ENCODE measurements at regions not wholly inside any gene's neighbourhood (a gene's known extent, or its start where the extent isn't known, plus 50 kb on each side); places are given as distances from the start of the nearest gene placed in this dataset.

- no peak; the same call in 2 of the 3 replicates for ATAC-seq
- no peak overlapping the region for H3K27ac ChIP-seq (ENCODE audit: low read depth)
- peaks cover 28% of the 10 kb centered on the region for H3K27me3 ChIP-seq (ENCODE audit: insufficient read depth)
- 0 out of 2 replicates have a peak overlapping the region, but pooled peaks have one; percentile 69 for H2AFZ ChIP-seq
- H4K20me1 ChIP-seq (replicated peaks; ENCODE audit: insufficient read depth): no peaks in the 10 kb centered on the region
- no peak overlapping the region for H3K27ac Mint-ChIP-seq
- no peaks in the 10 kb centered on the region for H3K79me2 ChIP-seq (replicated peaks; ENCODE audit: insufficient read depth)
- no peaks in the 10 kb centered on the region for H3F3A ChIP-seq (replicated peaks; ENCODE audit: low read depth)
- peaks cover 2% of the 10 kb centered on the region; the same call in 1 of the 3 replicates for H3K9me3 Mint-ChIP-seq
- no peaks in the 10 kb centered on the region for H3K9me2 ChIP-seq (ENCODE audit: insufficient read depth)
- no peaks in the 10 kb centered on the region for H3K27me3 Mint-ChIP-seq (ENCODE audit: insufficient read depth, low read depth, poor library complexity)
- H3K36me3 ChIP-seq (ENCODE audit: insufficient read depth): no peaks in the 10 kb centered on the region
- no peak for DNase-seq (ENCODE audit: low spot score)
- TF ChIP-seq REST (IDR thresholded peaks at IDR 0.05; ENCODE audit: unreplicated experiment) (no peak), JUNB (IDR thresholded peaks at IDR 0.05; ENCODE audit: unreplicated experiment) (no peak), ZNF331 (CRISPR knock-in tag; IDR thresholded peaks at IDR 0.05; ENCODE audit: low read depth) (no peak)
- TF ChIP-seq, protein P1, sequence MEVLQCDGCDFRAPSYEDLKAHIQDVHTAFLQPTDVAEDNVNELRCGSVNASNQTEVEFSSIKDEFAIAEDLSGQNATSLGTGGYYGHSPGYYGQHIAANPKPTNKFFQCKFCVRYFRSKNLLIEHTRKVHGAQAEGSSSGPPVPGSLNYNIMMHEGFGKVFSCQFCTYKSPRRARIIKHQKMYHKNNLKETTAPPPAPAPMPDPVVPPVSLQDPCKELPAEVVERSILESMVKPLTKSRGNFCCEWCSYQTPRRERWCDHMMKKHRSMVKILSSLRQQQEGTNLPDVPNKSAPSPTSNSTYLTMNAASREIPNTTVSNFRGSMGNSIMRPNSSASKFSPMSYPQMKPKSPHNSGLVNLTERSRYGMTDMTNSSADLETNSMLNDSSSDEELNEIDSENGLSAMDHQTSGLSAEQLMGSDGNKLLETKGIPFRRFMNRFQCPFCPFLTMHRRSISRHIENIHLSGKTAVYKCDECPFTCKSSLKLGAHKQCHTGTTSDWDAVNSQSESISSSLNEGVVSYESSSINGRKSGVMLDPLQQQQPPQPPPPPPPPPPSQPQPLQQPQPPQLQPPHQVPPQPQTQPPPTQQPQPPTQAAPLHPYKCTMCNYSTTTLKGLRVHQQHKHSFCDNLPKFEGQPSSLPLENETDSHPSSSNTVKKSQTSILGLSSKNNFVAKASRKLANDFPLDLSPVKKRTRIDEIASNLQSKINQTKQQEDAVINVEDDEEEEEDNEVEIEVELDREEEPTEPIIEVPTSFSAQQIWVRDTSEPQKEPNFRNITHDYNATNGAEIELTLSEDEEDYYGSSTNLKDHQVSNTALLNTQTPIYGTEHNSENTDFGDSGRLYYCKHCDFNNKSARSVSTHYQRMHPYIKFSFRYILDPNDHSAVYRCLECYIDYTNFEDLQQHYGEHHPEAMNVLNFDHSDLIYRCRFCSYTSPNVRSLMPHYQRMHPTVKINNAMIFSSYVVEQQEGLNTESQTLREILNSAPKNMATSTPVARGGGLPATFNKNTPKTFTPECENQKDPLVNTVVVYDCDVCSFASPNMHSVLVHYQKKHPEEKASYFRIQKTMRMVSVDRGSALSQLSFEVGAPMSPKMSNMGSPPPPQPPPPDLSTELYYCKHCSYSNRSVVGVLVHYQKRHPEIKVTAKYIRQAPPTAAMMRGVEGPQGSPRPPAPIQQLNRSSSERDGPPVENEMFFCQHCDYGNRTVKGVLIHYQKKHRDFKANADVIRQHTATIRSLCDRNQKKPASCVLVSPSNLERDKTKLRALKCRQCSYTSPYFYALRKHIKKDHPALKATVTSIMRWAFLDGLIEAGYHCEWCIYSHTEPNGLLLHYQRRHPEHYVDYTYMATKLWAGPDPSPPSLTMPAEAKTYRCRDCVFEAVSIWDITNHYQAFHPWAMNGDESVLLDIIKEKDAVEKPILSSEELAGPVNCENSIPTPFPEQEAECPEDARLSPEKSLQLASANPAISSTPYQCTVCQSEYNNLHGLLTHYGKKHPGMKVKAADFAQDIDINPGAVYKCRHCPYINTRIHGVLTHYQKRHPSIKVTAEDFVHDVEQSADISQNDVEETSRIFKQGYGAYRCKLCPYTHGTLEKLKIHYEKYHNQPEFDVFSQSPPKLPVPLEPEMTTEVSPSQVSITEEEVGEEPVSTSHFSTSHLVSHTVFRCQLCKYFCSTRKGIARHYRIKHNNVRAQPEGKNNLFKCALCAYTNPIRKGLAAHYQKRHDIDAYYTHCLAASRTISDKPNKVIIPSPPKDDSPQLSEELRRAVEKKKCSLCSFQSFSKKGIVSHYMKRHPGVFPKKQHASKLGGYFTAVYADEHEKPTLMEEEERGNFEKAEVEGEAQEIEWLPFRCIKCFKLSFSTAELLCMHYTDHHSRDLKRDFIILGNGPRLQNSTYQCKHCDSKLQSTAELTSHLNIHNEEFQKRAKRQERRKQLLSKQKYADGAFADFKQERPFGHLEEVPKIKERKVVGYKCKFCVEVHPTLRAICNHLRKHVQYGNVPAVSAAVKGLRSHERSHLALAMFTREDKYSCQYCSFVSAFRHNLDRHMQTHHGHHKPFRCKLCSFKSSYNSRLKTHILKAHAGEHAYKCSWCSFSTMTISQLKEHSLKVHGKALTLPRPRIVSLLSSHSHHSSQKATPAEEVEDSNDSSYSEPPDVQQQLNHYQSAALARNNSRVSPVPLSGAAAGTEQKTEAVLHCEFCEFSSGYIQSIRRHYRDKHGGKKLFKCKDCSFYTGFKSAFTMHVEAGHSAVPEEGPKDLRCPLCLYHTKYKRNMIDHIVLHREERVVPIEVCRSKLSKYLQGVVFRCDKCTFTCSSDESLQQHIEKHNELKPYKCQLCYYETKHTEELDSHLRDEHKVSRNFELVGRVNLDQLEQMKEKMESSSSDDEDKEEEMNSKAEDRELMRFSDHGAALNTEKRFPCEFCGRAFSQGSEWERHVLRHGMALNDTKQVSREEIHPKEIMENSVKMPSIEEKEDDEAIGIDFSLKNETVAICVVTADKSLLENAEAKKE (CRISPR knock-in tag; IDR thresholded peaks at IDR 0.05): no peak
- TF ChIP-seq, protein P2, sequence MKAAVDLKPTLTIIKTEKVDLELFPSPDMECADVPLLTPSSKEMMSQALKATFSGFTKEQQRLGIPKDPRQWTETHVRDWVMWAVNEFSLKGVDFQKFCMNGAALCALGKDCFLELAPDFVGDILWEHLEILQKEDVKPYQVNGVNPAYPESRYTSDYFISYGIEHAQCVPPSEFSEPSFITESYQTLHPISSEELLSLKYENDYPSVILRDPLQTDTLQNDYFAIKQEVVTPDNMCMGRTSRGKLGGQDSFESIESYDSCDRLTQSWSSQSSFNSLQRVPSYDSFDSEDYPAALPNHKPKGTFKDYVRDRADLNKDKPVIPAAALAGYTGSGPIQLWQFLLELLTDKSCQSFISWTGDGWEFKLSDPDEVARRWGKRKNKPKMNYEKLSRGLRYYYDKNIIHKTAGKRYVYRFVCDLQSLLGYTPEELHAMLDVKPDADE (IDR thresholded peaks at IDR 0.05): no peak
- peaks cover 17% of the 10 kb centered on the region for H3K4me1 ChIP-seq (ENCODE audit: insufficient read depth)
- H3K4me2 ChIP-seq: 0 out of 2 replicates have a peak overlapping the region, but pooled peaks have one; percentile 49
- H3K4me3 Mint-ChIP-seq: no peak overlapping the region
- H3K4me1 Mint-ChIP-seq: peaks cover 27% of the 10 kb centered on the region
- no peak overlapping the region for H3K4me3 ChIP-seq
- H3K36me3 Mint-ChIP-seq (ENCODE audit: low read depth): no peaks in the 10 kb centered on the region; the same call in 2 of the 3 replicates
These were observed 241.4 kb upstream of the IRX5 start for GRCh38 chr16:54689072-54689865.
